ENCODE measurements at regions not wholly inside any gene's neighbourhood (a gene's known extent, or its start where the extent isn't known, plus 50 kb on each side); places are given as distances from the start of the nearest gene placed in this dataset.

DNA sequence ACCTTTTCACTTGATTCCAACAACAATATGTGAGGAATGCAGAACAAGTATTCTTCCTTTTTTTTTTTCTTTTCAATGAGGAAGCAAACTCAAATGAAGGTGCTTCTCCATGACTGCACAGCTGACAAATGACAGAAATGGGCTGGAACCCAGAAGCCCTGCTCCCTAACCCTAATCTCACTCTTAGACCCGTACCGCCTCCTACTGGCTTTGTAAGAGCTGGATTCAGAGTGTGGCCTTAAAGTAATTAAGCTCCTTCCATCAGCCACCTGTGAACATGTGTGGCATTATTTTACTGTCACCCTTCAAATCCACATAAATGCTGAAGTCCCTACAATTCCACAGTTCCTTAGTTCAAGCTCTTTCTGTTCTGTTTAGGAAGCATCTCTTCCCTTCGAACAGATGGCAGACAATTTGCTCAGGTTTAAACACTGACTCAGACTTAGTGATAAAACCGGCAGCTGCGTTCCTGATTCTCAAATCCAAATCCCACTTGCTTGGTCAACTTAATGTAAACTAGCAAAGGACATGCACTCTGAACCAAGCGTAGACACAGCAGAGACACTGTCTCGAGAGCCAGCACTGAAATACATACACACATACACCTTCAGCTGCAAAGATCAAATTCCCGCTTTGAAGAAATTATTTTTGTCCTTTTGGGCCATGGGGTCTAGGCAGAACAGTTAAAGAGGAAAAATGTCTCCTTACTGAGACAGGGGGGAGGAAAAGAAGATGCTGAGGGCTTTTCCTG lies 316.7 kb upstream of the TLE4 start:
- no peak for DNase-seq (ENCODE audit: low read depth)
- Histone ChIP-seq H3K36me3 (ENCODE audit: control insufficient read depth, insufficient read depth, low read length, severe bottlenecking) (no peaks in the 10 kb centered on the region), H3K4me3 (ENCODE audit: low read length) (no peak overlapping the region), H3K27me3 (replicated peaks; ENCODE audit: control insufficient read depth, insufficient read depth, low read length) (peaks cover 67% of the 10 kb centered on the region), H3K4me1 (ENCODE audit: control insufficient read depth, insufficient read depth, low read length) (peaks cover 8% of the 10 kb centered on the region), H3K9ac (ENCODE audit: low read length) (no peak overlapping the region), H3K9me3 (ENCODE audit: control insufficient read depth, low read length) (no peaks in the 10 kb centered on the region)

DNA sequence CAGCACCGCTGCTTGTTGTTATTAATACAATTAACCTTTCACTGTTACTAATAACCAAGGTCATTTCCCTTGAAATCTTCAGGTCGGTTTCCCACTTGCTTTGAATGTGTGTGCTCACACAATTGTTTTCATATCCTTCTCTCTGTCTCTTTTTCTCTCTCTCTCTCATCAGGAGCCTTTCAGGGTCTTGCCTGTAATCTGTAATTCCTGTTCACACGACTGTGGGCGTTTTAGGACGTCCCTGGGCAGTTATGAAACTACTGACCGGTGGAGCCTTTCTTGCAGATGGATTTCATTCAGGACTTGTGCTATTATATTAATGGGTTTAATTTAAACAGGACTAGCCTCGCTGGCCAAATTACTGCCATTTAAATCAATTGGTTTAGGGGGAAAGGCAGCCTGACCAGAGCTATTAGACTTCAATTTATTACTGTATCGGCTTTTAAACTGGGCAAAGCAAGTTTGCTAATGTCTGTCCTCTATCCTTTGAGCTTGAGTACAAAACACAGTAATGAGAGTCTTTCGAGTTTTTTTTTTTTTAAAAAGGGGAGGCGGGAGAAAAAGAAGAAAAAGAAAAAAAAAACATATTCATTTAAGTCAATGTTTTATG lies 316.0 kb upstream of the TLE4 start:
- H3K4me3 ChIP-seq (ENCODE audit: low read length) = no peak overlapping the region
- H3K9ac ChIP-seq (ENCODE audit: low read length) = no peak overlapping the region
- H3K9me3 ChIP-seq (ENCODE audit: control insufficient read depth, low read length) = no peaks in the 10 kb centered on the region
- DNase-seq (ENCODE audit: low read depth) = no peak
- H3K4me1 ChIP-seq (ENCODE audit: control insufficient read depth, insufficient read depth, low read length) = peaks cover 8% of the 10 kb centered on the region
- H3K27me3 ChIP-seq (replicated peaks; ENCODE audit: control insufficient read depth, insufficient read depth, low read length) = peaks cover 74% of the 10 kb centered on the region
- H3K36me3 ChIP-seq (ENCODE audit: control insufficient read depth, insufficient read depth, low read length, severe bottlenecking) = no peaks in the 10 kb centered on the region

DNA sequence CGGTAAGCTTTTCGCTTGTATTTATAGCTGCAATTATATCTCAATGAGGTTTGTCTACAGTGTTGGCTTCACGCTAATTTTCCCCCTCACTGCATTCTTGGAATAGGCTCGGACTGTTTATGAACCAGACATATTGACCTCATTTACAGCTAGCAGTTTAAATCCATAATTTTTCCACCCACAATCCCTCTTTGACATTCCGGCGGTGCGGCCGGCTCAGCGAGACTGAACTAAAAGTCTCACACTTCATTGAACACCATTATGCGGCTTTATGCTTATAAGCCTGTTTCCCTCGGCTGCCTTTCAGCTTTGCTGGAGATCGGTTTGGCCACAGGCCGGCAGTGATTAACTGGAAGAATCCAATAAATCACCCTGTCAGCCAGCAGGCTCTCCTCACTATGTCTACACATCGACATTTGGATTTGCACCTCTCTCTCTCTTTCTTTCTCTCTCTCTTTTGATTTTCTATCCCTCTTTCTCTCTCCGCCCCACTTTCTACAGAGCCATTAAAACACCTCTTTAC lies 315.0 kb upstream of the TLE4 start:
- Histone ChIP-seq H3K4me3 (ENCODE audit: low read length) (no peak overlapping the region), H3K9me3 (ENCODE audit: control insufficient read depth, low read length) (no peaks in the 10 kb centered on the region), H3K9ac (ENCODE audit: low read length) (no peak overlapping the region), H3K36me3 (ENCODE audit: control insufficient read depth, insufficient read depth, low read length, severe bottlenecking) (no peaks in the 10 kb centered on the region), H3K4me1 (ENCODE audit: control insufficient read depth, insufficient read depth, low read length) (peaks cover 8% of the 10 kb centered on the region), H3K27me3 (replicated peaks; ENCODE audit: control insufficient read depth, insufficient read depth, low read length) (peaks cover 66% of the 10 kb centered on the region)
- DNase-seq (ENCODE audit: low read depth) = no peak

DNA sequence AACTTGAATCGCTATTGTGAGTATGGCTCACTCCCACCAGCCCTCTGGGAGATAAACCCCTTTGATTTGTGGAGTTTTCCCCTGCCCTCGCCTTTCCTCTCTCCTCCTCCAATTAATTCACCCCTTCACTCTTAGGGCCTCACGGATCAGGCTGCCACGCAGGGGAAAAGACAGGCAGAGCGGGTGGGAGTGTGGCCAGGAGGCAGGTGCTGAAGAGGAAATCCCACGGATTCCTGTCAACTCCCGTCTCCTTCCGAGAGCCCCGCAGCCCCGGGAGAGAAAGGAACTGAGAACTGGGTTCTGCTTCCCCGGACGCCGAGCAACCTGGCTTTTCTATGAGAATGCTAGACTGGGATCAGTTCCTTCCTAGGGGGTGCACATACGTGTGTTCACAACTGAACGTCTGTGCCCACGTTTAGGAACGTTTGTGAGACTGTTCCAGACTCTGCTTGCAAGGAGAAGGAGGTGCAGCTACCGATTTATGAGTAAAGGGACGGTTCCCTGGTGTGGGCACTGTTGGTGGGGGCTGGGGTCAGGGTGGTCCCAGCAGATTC lies 314.5 kb upstream of the TLE4 start:
- Histone ChIP-seq H3K36me3 (ENCODE audit: control insufficient read depth, insufficient read depth, low read length, severe bottlenecking) (no peaks in the 10 kb centered on the region), H3K27me3 (replicated peaks; ENCODE audit: control insufficient read depth, insufficient read depth, low read length) (peaks cover 66% of the 10 kb centered on the region), H3K4me3 (ENCODE audit: low read length) (no peak overlapping the region), H3K4me1 (ENCODE audit: control insufficient read depth, insufficient read depth, low read length) (peaks cover 8% of the 10 kb centered on the region), H3K9ac (ENCODE audit: low read length) (no peak overlapping the region), H3K9me3 (ENCODE audit: control insufficient read depth, low read length) (no peaks in the 10 kb centered on the region)
- no peak for DNase-seq (ENCODE audit: low read depth)

DNA sequence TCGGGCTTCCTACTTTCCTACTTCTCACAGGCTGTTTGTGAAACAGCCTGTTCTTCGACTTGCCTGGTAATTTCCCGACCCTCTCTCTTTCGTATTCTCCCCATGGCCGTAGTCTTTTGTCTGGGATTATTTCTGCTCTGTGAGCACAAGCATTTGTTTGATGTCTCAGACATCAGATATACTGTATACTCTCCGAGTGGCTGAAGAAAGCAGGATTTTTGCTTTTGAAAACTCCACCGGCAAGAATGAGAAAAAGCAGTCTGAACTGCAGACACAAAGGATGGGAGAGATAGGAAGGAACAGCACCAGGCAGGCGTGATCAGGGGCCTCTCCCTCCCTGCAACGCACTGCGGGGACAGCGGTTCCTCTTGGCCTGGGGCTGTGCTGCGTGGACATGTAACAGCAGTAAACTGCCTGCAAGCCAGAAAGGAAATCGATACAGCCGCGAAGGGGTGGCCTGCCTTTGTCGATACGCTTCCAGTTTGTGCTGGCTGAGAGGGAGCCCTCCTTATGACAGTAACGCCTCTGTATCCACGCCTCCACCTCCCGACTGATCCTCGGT lies 313.9 kb upstream of the TLE4 start:
- H3K27me3 ChIP-seq (replicated peaks; ENCODE audit: control insufficient read depth, insufficient read depth, low read length) = peaks cover 63% of the 10 kb centered on the region
- no peaks in the 10 kb centered on the region for H3K36me3 ChIP-seq (ENCODE audit: control insufficient read depth, insufficient read depth, low read length, severe bottlenecking)
- H3K9ac ChIP-seq (ENCODE audit: low read length) = no peak overlapping the region
- H3K9me3 ChIP-seq (ENCODE audit: control insufficient read depth, low read length) = peaks cover 2% of the 10 kb centered on the region
- no peak overlapping the region for H3K4me3 ChIP-seq (ENCODE audit: low read length)
- no peak for DNase-seq (ENCODE audit: low read depth)
- H3K4me1 ChIP-seq (ENCODE audit: control insufficient read depth, insufficient read depth, low read length) = peaks cover 8% of the 10 kb centered on the region

DNA sequence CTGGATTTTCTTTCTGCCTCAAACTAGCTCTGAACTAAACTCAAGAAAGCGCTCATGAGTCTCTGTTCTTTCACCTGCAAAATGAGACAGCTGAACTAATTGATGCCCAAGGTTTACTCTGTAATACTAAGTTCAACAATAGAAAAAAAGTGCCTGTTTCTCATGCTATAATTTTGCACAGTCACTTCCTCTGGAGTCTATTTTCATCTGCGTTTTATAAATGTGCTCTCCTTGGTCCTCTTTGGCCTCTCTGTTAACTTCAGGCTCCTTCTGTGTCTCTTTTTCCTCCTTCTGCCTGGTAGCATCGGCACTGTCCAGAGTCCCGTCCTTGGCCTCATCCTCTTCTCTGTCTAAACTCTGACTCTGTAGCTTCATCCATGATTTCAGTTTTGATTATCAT lies 311.9 kb upstream of the TLE4 start:
- H3K4me1 ChIP-seq (ENCODE audit: control insufficient read depth, insufficient read depth, low read length) = peaks cover 8% of the 10 kb centered on the region
- H3K4me3 ChIP-seq (ENCODE audit: low read length) = no peak overlapping the region
- no peak overlapping the region for H3K9ac ChIP-seq (ENCODE audit: low read length)
- no peak for DNase-seq (ENCODE audit: low read depth)
- peaks cover 4% of the 10 kb centered on the region for H3K9me3 ChIP-seq (ENCODE audit: control insufficient read depth, low read length)
- H3K36me3 ChIP-seq (ENCODE audit: control insufficient read depth, insufficient read depth, low read length, severe bottlenecking) = no peaks in the 10 kb centered on the region
- H3K27me3 ChIP-seq (replicated peaks; ENCODE audit: control insufficient read depth, insufficient read depth, low read length) = peaks cover 54% of the 10 kb centered on the region

DNA sequence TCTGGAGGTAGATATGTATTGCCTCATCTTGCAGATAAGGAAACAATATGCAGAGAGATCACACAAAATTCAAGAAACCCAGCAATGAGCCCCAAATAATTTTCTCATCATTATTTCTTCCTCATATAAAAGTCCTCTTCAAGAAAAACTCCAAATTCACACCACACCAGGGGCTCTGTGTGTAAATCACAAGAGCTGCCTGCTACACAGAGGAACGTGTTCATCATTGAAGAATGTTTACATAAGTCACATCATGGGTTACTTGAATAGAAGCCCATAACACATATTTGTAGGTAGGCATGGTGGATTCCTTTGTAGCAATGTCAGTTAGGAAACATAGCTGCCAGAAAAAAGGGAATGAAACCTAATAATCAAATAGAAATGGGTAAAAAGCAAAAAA lies 308.1 kb upstream of the TLE4 start:
- no peak overlapping the region for H3K9ac ChIP-seq (ENCODE audit: low read length)

DNA sequence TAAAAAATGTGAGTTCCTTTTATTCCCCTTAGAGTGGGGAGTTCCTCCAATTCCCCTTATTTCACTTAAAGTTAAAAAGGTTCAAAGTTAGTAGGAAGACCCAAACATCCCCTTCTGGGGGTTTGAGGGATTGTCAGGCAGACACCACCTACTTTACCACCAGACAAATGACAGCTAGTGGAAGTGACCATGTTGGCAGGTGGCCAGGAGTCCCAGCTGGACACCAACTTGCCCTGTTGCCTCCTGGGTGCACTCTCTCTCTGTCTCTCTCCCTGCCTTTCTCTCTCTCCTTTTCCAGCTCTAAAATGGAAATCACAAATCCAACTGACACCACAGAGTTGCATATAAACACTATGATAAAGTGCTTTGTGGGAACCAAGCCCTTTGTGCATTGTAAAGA lies 307.7 kb upstream of the TLE4 start:
- Histone ChIP-seq H3K9me3 (ENCODE audit: control insufficient read depth, low read length) (peaks cover 4% of the 10 kb centered on the region), H3K4me3 (ENCODE audit: low read length) (no peak overlapping the region), H3K9ac (ENCODE audit: low read length) (no peak overlapping the region), H3K27me3 (replicated peaks; ENCODE audit: control insufficient read depth, insufficient read depth, low read length) (peaks cover 21% of the 10 kb centered on the region), H3K4me1 (ENCODE audit: control insufficient read depth, insufficient read depth, low read length) (no peaks in the 10 kb centered on the region), H3K36me3 (ENCODE audit: control insufficient read depth, insufficient read depth, low read length, severe bottlenecking) (no peaks in the 10 kb centered on the region)
- no peak for DNase-seq (ENCODE audit: low read depth)

More for the DNA sequence above, 308.1 kb upstream of the TLE4 start:
- no peak for DNase-seq (ENCODE audit: low read depth)
- peaks cover 4% of the 10 kb centered on the region for H3K9me3 ChIP-seq (ENCODE audit: control insufficient read depth, low read length)
- no peak overlapping the region for H3K4me3 ChIP-seq (ENCODE audit: low read length)
- H3K4me1 ChIP-seq (ENCODE audit: control insufficient read depth, insufficient read depth, low read length) = no peaks in the 10 kb centered on the region
- no peaks in the 10 kb centered on the region for H3K36me3 ChIP-seq (ENCODE audit: control insufficient read depth, insufficient read depth, low read length, severe bottlenecking)
- peaks cover 25% of the 10 kb centered on the region for H3K27me3 ChIP-seq (replicated peaks; ENCODE audit: control insufficient read depth, insufficient read depth, low read length)

DNA sequence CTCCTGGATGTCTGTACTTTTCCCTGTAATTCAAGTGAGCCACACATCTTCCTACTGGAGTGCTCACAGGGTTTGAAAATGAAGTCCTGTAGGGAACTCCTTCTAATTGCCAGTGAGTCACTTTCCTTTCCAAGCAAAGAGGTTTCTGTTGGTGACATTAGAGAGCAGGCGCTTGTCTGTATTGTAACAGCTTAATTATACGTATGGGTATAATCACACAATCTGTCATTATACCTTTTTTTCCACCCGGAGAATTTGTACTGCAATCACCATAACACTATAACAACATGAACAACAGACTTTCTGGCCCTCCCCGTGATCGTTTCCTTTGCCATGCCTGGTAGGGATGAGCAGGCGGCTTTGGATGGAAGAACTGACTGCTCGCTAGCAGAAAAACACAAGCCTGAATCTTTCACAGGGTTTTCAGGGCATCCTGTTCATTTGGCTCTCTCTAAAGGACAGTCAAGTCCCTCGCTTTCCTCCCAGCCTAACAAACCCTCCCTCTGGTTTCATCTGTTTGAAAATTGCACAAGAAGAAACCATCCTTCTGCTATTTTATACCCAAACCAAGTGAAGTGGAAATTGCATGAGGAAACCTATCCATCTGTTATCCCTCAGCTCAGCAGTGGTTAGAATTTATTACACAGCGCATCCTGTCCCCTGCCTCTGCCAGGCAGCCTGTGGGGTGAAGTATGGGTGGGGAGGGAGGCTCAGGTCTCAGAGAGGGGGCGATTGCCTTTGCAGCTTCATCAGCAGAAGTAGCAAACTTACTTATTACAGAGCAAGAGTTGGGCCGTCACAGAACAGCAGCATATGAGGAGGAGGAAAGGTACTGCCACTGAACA lies 307.0 kb upstream of the TLE4 start:
- Histone ChIP-seq H3K36me3 (ENCODE audit: control insufficient read depth, insufficient read depth, low read length, severe bottlenecking) (no peaks in the 10 kb centered on the region), H3K9ac (ENCODE audit: low read length) (no peak overlapping the region), H3K27me3 (replicated peaks; ENCODE audit: control insufficient read depth, insufficient read depth, low read length) (peaks cover 17% of the 10 kb centered on the region), H3K4me3 (ENCODE audit: low read length) (no peak overlapping the region), H3K4me1 (ENCODE audit: control insufficient read depth, insufficient read depth, low read length) (no peaks in the 10 kb centered on the region), H3K9me3 (ENCODE audit: control insufficient read depth, low read length) (peaks cover 4% of the 10 kb centered on the region)
- DNase-seq (ENCODE audit: low read depth) = no peak

DNA sequence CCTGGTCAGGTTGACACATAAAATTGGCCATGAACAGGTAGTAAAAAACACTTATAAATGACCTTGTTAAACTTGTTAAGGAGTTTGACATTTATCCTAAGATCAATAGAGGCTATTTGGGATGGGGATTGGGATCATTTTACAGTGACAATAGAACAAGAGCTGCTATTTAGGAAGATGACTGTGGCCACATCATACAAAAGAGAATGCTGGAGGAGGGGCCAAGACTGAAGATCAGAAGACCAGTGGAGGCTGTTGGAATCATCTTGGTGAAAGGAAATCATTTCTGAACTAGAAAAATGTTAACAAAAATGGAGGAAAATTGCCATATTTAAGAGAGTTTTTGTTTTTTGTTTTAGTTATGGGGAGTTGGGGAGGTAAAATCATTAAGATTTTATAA lies 304.8 kb upstream of the TLE4 start:
- peaks cover 8% of the 10 kb centered on the region for H3K27me3 ChIP-seq (replicated peaks; ENCODE audit: control insufficient read depth, insufficient read depth, low read length)
- no peaks in the 10 kb centered on the region for H3K36me3 ChIP-seq (ENCODE audit: control insufficient read depth, insufficient read depth, low read length, severe bottlenecking)
- H3K9me3 ChIP-seq (ENCODE audit: control insufficient read depth, low read length) = peaks cover 4% of the 10 kb centered on the region
- no peaks in the 10 kb centered on the region for H3K4me1 ChIP-seq (ENCODE audit: control insufficient read depth, insufficient read depth, low read length)
- DNase-seq (ENCODE audit: low read depth) = no peak
- H3K9ac ChIP-seq (ENCODE audit: low read length) = no peak overlapping the region
- H3K4me3 ChIP-seq (ENCODE audit: low read length) = no peak overlapping the region

DNA sequence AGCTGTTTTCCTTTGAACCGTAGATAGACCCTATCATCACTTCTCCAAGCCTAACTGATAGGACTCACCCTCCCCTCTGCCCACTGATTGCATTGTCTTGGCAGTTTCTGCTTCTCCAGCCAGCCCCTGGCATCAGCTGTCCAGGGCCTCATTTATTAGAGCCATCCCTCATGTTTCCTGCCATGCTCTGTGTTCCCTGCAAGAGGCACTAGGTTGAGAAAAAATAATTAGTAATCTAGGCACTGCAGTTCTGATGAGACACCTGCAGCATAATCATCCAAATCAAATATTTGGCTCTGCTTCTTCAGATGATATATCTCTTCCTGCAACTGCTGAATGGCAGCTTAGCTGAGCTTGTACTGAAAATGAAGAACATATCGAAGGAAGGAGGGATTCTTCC lies 303.0 kb upstream of the TLE4 start:
- no peaks in the 10 kb centered on the region for H3K9me3 ChIP-seq (ENCODE audit: control insufficient read depth, low read length)
- no peaks in the 10 kb centered on the region for H3K36me3 ChIP-seq (ENCODE audit: control insufficient read depth, insufficient read depth, low read length, severe bottlenecking)
- no peak overlapping the region for H3K9ac ChIP-seq (ENCODE audit: low read length)
- H3K27me3 ChIP-seq (replicated peaks; ENCODE audit: control insufficient read depth, insufficient read depth, low read length) = peaks cover 8% of the 10 kb centered on the region
- no peak overlapping the region for H3K4me3 ChIP-seq (ENCODE audit: low read length)
- H3K4me1 ChIP-seq (ENCODE audit: control insufficient read depth, insufficient read depth, low read length) = no peaks in the 10 kb centered on the region
- DNase-seq (ENCODE audit: low read depth) = no peak

Data from adipocyte (in vitro differentiated cells).